ENCODE measurements at regions not wholly inside any gene's neighbourhood (a gene's known extent, or its start where the extent isn't known, plus 50 kb on each side); places are given as distances from the start of the nearest gene placed in this dataset.
A peak's percentile ranks its signal among the peaks of the same experiment; 100 is the strongest.
"Not testable (repeated sequence)": the region's sequence is repeated elsewhere in the genome, so short reads cannot be mapped to it uniquely, and the experiment has no call there.

GRCh38 chr4:116664198-116664597, 421.2 kb downstream of the TRAM1L1 start:
- Mint-ChIP-seq H3K27ac (no peak overlapping the region), H3K9me3 (peaks cover 13% of the 10 kb centered on the region), H3K4me3 (no peak overlapping the region), H3K36me3 (no peaks in the 10 kb centered on the region), H3K4me1 (no peaks in the 10 kb centered on the region)
- peak; percentile 31 for ATAC-seq
- no peak for DNase-seq (ENCODE audit: low spot score in 2 of 2)

DNA sequence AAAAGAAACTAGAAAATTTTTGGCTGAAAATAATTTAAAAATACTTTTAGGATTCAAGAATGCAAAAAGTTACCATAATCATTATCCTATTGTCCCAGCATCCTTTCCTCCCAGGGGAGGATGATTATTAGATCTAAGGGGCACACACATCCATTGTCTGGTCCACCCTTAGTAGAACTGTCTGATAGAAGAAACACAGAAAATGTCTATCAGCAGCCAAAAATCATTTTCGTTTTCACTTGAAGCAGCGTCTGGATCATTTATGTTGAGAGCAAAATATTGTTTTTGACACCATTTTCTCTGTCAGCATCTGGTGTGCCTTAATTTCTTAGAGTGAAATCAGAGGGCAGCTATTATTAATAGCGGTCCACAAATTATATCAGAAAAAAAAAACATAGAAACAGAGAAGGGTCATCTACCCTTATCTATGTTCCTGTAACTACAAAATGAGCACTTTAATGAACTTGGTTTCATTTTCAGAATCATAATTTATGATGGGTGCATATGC, 446.3 kb downstream of the TRAM1L1 start:
- Mint-ChIP-seq H3K27ac (no peak overlapping the region), H3K36me3 (no peaks in the 10 kb centered on the region), H3K4me3 (no peak overlapping the region), H3K4me1 (no peaks in the 10 kb centered on the region), H3K9me3 (no peaks in the 10 kb centered on the region)
- DNase-seq (ENCODE audit: low spot score in 2 of 2) (no peak), ATAC-seq (no peak)

- no peaks in the 10 kb centered on the region for H3K4me1 Mint-ChIP-seq
- H3K4me3 Mint-ChIP-seq, result no peak overlapping the region
- peaks cover under 1% of the 10 kb centered on the region for H3K9me3 Mint-ChIP-seq
- no peaks in the 10 kb centered on the region for H3K36me3 Mint-ChIP-seq
- DNase-seq (ENCODE audit: low spot score in 2 of 2), result no peak
- ATAC-seq, result no peak
- no peak overlapping the region for H3K27ac Mint-ChIP-seq
Observed at GRCh38 chr4:116638592-116638991, 446.8 kb downstream of the TRAM1L1 start.

- H3K4me3 Mint-ChIP-seq, result no peak overlapping the region
- no peak for ATAC-seq
- no peak overlapping the region for H3K27ac Mint-ChIP-seq
- peaks cover 7% of the 10 kb centered on the region for H3K9me3 Mint-ChIP-seq
- H3K4me1 Mint-ChIP-seq, result no peaks in the 10 kb centered on the region
- no peak for DNase-seq (ENCODE audit: low spot score in 2 of 2)
- no peaks in the 10 kb centered on the region for H3K36me3 Mint-ChIP-seq
Observed at GRCh38 chr4:116636917-116637316, 448.5 kb downstream of the TRAM1L1 start.

DNA sequence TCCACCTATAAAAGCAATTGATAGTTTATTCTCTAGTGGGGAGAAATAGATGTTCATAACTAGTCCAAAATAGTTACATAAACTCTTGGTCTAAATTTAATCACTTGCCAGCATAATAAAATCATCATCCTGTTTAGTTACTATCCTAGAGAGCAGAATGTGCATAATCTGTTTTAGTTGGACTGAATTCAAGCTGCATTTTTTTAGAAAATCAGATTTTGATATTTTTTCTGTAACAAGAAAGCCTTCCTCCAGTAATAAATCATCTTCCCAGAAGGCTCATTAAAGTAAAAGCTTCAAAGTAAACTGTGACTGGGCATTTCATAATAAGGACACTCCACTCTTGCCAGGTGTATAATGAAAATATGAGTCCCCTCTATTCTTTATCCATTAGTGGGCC, 453.1 kb downstream of the TRAM1L1 start:
- H3K27ac Mint-ChIP-seq, result no peak overlapping the region
- no peaks in the 10 kb centered on the region for H3K4me1 Mint-ChIP-seq
- no peak overlapping the region for H3K4me3 Mint-ChIP-seq
- H3K36me3 Mint-ChIP-seq, result no peaks in the 10 kb centered on the region
- peaks cover 7% of the 10 kb centered on the region for H3K9me3 Mint-ChIP-seq
- no peak for DNase-seq (ENCODE audit: low spot score in 2 of 2)
- ATAC-seq, result no peak

DNA sequence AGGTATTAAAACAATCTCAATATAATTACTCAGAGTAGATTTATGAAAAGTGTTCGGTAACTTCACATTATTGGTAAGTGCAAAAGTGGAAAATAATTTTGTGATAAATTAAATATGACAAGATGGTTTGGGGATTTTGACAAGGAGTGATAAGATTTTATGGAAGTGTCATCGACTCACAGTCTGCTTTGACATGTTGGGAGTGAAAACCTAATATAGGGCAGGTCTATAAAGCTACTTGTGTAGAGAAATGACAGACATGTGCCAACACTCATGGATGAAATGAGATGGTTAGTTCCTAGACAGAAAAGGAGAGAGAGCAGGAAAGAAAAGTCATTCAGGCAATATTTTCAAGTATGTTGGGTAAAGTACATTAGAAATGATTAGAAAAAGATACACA, 456.8 kb downstream of the TRAM1L1 start:
- Mint-ChIP-seq H3K36me3 (no peaks in the 10 kb centered on the region), H3K9me3 (peaks cover 6% of the 10 kb centered on the region), H3K4me1 (no peaks in the 10 kb centered on the region), H3K4me3 (no peak overlapping the region), H3K27ac (no peak overlapping the region)
- no peak for DNase-seq (ENCODE audit: low spot score in 2 of 2)
- no peak for ATAC-seq

DNA sequence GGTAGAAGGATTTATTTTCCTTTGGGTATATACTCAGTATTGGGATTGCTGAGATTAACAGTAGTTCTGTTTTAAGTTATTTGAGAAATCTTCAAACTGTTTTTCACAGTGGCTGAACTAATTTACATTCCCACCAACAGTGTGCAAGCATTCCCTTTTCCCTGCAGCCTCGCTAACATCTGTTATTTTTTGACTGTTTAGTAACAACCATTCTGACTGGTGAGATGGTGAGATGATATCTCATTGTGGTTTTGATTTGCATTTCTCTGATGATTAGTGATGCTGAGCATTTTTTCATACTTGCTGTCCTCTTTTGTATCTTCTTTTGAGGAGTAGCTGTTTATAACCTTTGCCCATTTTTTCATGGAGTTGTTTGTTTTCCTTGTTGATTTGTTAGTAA, 457.8 kb downstream of the TRAM1L1 start:
- Mint-ChIP-seq H3K4me1 (no peaks in the 10 kb centered on the region), H3K9me3 (peaks cover 1% of the 10 kb centered on the region), H3K27ac (no peak overlapping the region), H3K4me3 (no peak overlapping the region), H3K36me3 (no peaks in the 10 kb centered on the region)
- DNase-seq (ENCODE audit: low spot score in 2 of 2) (no peak), ATAC-seq (no peak)

- H3K4me3 Mint-ChIP-seq; H3K4me1 Mint-ChIP-seq; H3K27ac Mint-ChIP-seq; DNase-seq (ENCODE audit: low spot score in 2 of 2); H3K36me3 Mint-ChIP-seq; ATAC-seq; H3K9me3 Mint-ChIP-seq: not testable (repeated sequence)
Observed at GRCh38 chr4:116619508-116619907, 465.9 kb downstream of the TRAM1L1 start.

DNA sequence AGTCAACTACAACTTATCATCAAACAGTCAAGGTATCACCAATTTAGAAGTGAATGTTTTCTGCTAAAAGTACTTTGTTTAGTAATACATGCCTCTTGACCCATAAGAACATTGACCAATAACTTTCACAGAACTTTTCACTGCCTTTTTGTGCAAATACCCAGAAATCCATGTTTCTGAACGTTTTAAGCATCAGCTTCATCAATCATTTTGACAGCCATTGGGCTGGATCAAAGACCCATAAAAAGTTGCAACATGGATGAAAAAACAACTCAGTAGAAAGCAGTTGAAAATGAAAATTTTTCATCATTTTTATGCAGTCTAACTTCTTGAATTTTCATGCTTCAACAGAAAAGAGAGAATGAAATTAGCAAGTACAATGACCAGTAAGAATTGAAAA, 466.7 kb downstream of the TRAM1L1 start:
- DNase-seq (ENCODE audit: low spot score in 2 of 2), result no peak
- no peak overlapping the region for H3K27ac Mint-ChIP-seq
- no peak for ATAC-seq
- H3K4me3 Mint-ChIP-seq, result no peak overlapping the region
- no peaks in the 10 kb centered on the region for H3K4me1 Mint-ChIP-seq
- H3K36me3 Mint-ChIP-seq, result no peaks in the 10 kb centered on the region
- peaks cover 7% of the 10 kb centered on the region for H3K9me3 Mint-ChIP-seq

DNA sequence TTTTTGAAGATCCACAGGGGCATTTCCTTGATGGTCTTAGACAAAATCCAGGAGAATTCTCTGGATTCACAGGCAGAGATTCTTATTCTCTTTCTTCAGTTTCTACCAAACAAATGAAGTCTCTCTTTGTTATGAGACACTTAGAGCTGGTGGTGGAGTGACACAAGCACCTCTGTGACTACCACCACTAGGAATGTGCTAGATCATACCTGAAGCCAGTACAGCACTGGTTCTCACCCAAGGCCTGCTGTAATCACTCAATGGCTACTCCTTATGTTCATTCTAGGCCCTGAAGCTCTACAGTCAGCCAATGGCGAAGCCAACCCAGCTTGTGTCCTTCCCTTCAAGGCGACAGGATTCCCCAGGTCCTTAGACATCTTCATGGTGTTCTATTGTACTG, 482.3 kb downstream of the TRAM1L1 start:
- Mint-ChIP-seq H3K36me3 (no peaks in the 10 kb centered on the region), H3K27ac (no peak overlapping the region), H3K4me3 (no peak overlapping the region), H3K9me3 (peaks cover 7% of the 10 kb centered on the region), H3K4me1 (no peaks in the 10 kb centered on the region)
- DNase-seq (ENCODE audit: low spot score in 2 of 2) (no peak), ATAC-seq (peak; percentile 16)

DNA sequence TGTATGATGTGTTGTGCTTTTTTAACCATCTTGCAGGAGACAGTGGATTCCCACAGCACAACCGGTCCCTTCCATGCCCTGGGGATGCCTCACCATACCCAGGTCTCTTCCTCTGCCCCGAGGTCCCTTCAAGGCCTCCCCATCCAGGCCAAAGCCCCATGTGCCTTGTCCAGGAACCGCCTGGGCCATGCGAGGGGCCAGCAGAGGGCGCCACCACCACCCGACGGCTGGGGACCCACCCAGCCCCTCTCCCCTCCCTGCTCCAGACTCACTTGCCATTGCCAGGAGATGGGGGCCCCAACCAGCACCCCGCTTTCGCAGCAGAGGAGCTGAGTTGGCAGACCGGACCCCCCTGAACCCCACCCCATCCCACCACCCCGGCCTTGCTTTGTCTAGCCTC, 485.5 kb downstream of the TRAM1L1 start:
- Mint-ChIP-seq H3K27ac (no peak overlapping the region), H3K36me3 (no peaks in the 10 kb centered on the region), H3K4me1 (no peaks in the 10 kb centered on the region), H3K4me3 (no peak overlapping the region), H3K9me3 (peaks cover 7% of the 10 kb centered on the region)
- peak; percentile 13 for ATAC-seq
- DNase-seq (ENCODE audit: low spot score in 2 of 2), result no peak

DNA sequence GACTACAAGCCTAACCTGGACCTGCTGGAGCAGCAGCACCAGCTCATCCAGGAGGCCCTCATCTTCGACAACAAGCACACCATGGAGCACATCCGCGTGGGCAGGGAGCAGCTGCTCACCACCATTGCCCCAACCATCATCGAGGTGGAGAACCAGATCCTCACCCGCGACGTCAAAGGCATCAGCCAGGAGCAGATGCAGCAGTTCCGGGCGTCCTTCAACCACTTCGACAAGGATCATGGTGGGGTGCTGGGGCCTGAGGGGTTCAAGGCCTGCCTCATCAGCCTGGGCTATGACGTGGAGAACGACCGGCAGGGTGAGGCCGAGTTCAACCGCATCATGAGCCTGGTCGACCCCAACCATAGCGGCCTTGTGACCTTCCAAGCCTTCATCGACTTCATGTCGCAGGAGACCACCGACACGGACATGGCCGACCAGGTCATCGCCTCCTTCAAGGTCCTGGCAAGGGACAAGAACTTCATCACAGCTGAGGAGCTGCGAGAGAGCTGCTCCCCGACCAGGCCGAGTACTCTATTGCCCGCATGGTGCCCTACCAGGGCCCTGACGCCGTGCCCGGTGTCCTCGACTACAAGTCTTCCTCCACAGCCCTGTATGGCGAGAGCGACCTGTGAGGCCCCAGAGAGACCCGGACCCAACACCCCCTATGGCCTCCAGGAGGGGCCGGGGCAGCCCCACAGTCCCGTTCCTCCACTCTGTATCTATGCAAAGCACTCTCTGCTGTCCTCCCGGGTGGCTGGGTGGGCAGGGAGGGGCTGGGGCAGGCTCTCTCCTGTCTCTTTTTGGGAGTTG, 486.2 kb downstream of the TRAM1L1 start:
- ATAC-seq, result peak; percentile 16
- peaks cover 5% of the 10 kb centered on the region for H3K9me3 Mint-ChIP-seq
- H3K36me3 Mint-ChIP-seq, result no peaks in the 10 kb centered on the region

GRCh38 chr4:116598155-116598979, 487.0 kb downstream of the TRAM1L1 start:
- no peak for DNase-seq (ENCODE audit: low spot score in 2 of 2)
- Mint-ChIP-seq H3K4me3 (no peak overlapping the region), H3K27ac (no peak overlapping the region), H3K9me3 (peaks cover 8% of the 10 kb centered on the region), H3K4me1 (no peaks in the 10 kb centered on the region), H3K36me3 (no peaks in the 10 kb centered on the region)
- no peak for ATAC-seq

More for the DNA sequence above, 486.2 kb downstream of the TRAM1L1 start:
- DNase-seq (ENCODE audit: low spot score in 2 of 2), result no peak
- Mint-ChIP-seq H3K4me1 (no peaks in the 10 kb centered on the region), H3K27ac (no peak overlapping the region), H3K4me3 (no peak overlapping the region)

- Mint-ChIP-seq H3K4me1 (no peaks in the 10 kb centered on the region), H3K27ac (no peak overlapping the region), H3K9me3 (peaks cover 3% of the 10 kb centered on the region), H3K36me3 (no peaks in the 10 kb centered on the region), H3K4me3 (no peak overlapping the region)
- no peak for ATAC-seq
- no peak for DNase-seq (ENCODE audit: low spot score in 2 of 2)
Observed at GRCh38 chr4:116590648-116591047, 494.7 kb downstream of the TRAM1L1 start.

DNA sequence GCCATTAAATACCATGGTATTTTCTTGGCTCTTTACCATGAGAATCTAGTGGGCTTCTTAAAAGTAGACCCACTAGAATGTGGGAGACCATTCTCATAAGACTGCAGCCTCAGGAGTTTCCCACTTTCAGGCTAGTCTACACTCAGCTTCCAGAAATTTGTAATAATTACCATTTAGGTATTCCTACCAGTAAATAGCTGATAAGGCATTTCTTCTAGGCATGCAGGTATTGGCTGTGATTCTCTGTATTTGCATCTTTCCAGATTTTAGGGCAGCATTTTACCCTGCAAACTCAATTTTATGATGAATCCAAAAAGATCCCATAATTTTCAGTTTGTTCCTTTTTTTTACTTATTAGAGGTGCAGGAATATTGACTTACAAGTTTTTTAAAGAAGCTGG, 496.6 kb downstream of the TRAM1L1 start:
- H3K36me3 Mint-ChIP-seq, result no peaks in the 10 kb centered on the region
- no peak overlapping the region for H3K27ac Mint-ChIP-seq
- ATAC-seq, result no peak
- H3K4me1 Mint-ChIP-seq, result no peaks in the 10 kb centered on the region
- H3K9me3 Mint-ChIP-seq, result peaks cover 3% of the 10 kb centered on the region
- DNase-seq (ENCODE audit: low spot score in 2 of 2), result no peak
- H3K4me3 Mint-ChIP-seq, result no peak overlapping the region

GRCh38 chr4:116585246-116585645, 500.1 kb downstream of the TRAM1L1 start:
- ATAC-seq (no peak), DNase-seq (ENCODE audit: low spot score in 2 of 2) (no peak)
- Mint-ChIP-seq H3K4me3 (no peak overlapping the region), H3K36me3 (no peaks in the 10 kb centered on the region), H3K4me1 (no peaks in the 10 kb centered on the region), H3K9me3 (peaks cover 4% of the 10 kb centered on the region), H3K27ac (no peak overlapping the region)

Measured in stimulated activated effector memory CD8-positive, alpha-beta T cell treated with anti-CD3 and anti-CD28 coated beads, Interleukin-12 subunit alpha, Interleukin-12 subunit beta, amount 100 ng/mL, for 72 hours (primary cell).